RPMI7951 (cell line): ENCODE measurements at regions not wholly inside any gene's neighbourhood (a gene's known extent, or its start where the extent isn't known, plus 50 kb on each side); places are given as distances from the start of the nearest gene placed in this dataset.
A peak's percentile ranks its signal among the peaks of the same experiment; 100 is the strongest.

ENCODE experiments used
- DNase-seq: peaks from one replicate; pipeline ENCODE4 v3.0.0-alpha.2; 2012; ENCODE audit warnings: low read depth

DNA sequence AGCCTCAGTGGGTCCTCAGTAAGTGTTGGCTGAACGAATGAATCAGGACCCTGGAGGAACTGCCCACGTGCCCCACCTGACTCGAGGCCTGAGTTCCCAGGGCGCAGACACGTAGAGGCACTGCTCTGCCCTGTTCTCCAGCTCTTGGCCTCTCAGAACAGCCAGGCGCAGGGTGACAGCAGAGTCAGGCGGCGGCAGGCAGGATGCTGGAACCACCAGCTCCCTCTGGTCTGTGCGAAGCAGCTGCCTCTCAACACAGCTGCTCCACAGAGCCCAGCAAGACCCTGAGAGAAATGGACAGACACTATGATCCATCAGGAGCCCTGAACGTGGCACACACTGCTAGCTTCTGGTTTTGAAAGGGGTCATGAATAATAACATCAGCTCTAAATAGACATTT lies 53.1 kb upstream of the BCO1 start:
- no peak for DNase-seq

DNA sequence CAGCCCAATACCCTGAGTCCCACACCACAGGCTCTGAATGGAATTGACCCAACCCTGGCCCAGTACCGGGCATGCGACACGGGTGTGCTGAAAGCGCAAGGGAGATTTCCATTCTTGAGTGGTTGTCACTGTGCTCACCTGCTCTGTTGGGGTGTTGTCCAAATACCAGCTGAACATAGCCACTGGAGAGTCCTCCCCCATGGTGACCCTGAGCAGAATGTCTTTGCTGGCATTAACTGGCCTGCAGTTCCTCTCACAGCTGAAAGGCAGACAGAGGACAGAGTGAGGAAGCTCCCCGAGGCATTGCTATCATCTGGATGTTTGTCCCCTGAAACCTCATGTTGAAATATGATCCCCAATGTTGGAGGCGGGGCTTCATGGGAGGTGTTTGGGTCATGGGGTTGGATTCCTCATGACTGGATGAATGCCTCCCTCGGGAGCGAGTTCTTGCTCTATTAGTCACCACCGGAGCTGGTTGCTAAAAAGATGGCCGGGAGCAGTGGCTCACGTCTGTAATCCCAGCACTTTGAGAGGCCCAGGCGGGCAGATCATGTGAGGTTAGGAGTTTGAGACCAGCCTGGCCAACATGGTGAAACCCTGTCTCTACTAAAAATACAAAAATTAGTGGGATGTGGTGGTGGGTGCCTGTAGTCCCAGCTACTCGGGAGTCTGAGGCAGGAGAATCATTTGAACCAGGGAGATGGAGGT lies 57.3 kb upstream of the BCO1 start:
- DNase-seq = peak; percentile 99

DNA sequence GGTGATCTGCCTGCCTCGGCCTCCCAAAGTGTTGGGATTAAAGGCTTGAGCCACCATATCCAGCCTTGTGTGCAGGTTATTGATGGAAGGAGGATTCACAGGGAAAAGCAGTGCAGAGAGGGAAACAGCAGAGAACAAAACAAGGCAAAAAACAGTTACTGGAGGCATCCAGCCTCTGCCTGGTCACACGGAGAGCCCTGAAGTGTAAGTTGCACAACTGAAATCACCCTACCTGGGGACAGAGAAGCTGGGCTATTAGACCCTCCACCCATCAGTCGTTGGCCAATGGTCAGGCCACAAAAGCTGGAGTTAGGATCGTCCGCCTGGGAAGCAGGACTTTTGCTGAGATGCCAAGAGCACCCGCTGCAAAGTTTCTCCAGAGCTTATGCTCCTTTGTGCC lies 57.9 kb upstream of the BCO1 start:
- DNase-seq = no peak

DNA sequence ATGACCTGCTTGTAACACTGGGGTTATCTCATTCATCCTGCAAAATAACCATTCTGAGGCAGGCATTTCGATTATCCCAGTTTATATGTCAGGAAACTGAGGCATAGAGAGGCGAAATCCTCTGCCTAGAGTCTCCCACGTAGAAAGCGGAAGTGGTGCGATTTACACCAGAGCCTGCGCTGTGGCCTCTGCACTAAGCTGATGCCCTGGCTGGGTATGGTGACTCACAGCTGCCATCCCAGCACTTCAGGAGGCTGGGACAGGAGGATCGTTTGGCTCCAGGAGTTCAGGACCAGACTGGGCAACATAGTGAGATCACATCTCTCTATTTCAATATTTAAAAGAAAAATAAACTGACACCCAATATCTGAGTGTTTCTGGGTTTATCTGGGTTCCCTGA lies 59.3 kb upstream of the BCO1 start:
- no peak for DNase-seq

DNA sequence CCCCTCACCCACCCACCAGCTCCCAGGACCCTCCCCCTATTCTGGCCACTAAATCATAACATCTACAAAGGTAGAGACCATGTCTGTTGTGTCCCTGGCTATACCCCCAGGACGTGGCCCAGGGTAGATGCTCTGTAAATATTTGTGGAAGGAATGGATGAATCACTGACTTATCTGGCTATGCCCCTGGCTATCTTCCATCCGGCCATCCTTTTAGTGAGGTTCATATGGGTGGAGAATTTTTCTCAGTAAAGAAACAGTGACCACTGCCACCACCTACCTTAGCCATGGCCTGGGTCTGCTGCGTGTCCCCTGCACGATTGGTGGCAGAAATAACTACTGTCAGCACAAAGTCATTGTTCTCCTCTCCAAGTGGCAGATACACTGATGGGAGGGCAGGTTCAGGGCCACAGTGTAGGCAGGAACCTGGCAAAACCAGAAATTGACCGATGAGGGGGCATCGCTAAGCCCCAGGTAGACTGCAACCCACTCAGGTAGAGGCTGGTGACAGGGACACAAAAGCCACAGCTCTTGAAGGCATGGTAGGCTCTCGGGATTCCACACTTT lies 63.1 kb upstream of the BCO1 start:
- peak; percentile 86 for DNase-seq

DNA sequence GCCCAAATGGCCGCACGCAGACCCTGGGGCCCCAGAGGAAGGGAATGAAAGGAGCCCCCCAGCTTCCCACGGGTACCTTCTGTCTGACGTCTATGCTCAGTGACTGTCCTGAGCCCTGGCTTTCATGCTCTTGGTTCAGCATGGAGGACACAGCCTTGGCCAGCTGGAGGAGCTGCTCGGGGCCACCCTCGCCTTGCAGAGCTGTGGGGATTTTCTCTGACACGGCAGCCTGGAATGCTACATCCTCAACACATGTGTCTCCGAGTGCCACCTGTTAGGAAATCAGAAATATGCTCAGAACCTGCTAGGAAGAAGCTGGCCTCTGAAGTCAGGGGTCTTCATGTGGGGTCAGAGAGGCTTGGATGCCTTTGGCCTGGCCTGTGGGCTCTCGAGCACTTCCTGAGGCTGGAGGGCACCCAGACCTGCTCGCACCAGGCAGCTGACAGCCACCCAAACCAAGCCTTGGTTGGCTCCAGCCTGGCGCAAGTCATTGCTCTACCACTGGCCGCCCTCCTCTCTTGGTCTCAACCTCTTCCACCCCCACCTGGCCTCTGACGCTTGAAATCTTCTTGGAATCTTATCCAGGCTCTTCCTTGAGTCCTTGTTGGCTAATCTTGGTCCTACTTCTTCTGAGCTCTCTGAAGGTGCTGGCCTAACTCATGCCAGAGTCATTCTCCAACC lies 63.7 kb upstream of the BCO1 start:
- DNase-seq = peak; percentile 67

DNA sequence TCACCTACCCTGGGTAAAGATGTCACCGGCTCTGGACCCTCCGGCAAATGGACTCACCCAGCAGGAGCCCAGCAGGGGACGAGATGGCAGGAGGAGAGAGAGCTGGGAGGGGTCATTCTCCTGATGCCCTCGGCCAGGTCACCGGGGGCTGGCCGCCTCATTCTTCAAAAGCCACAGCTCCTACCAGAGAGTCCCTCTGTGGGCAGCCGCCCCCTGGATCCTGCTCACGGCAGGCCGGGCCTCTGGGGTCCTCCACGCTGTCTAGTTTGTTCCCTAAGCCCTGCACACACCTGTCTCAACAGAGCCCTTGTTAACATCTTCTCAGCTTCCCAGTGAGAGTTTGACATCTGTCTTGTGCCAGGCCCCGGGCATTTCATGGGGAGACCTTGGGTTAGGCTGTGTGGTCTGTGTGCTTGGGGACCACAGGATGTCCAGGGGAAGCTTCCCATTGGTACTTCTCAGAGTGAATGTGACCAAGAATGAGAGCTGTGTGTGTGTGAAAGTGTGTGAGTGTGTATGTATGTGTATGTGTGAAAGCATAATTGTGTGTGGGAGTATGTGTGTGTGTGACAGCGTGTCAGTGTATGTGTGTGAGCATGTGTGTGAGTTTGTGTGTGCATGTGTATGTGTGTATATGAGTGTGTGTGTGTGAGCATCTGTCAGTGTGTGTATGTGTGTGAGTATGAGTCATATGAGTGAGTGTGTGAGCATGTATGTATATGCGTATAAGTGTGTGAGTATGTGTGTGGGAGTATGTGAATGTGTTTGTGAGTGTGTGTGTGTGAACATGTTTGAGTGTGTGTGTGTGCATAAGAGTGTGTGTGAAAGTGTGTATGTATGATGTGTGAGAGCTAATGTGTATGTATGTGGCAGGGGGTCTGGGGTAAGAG lies 65.5 kb upstream of the BCO1 start:
- no peak for DNase-seq

DNA sequence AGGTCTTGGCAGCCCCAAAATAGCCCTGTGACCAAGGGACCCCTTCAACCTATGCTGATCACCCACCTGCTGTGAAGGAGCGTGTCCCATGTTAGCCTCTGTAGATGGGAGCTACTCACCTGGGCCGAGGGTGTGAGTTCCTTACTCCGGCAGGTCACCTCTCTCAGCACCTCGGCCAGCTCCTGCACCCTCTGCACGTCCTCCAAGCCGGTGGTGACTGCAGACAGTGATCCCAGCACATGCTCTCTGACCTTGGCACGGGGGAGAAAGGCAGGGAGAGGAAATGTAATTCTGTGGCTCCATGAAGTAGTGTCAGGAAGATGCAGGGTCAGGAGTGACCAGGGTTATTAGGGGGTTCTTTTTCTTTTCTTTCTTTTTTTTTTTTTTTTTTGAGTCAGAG lies 67.7 kb upstream of the BCO1 start:
- DNase-seq = no peak

DNA sequence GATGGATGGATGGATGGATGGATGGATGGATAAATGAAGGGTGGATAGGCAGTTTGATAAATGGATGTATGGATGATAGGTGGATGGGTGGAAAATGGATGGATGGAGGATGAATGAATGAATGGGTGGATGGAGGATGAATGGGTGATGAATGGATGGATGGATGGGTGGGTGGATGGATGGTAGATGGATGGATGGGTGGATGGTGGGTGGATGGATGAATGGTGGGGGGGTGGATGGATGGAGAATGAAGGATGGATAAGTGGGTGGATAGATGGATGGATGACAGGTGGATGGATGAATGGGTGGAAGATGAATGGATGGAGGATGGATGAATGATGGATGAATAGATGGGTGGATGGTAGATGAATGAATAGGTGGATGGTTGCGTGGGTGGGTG lies 70.1 kb upstream of the BCO1 start:
- DNase-seq = no peak

DNA sequence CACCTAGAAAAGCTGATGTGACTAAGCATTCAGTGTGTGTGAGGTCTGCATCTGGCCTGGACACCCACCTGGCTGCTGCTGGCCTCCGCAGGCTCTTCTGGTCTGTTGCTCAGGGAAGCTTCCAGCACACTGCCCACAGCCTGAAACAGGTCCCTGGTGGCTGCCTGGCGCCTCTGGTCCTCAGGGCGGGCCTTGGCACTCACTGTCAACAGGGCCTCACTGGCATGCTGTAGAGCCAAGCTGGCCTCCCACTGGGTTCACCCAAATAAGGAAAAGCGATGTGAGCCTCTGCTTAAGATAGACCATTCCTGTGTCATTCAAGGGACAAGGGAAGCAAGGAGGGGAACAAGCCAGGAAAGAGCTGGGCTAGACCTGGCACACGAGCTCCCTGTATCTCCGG lies 70.6 kb upstream of the BCO1 start:
- DNase-seq = no peak

DNA sequence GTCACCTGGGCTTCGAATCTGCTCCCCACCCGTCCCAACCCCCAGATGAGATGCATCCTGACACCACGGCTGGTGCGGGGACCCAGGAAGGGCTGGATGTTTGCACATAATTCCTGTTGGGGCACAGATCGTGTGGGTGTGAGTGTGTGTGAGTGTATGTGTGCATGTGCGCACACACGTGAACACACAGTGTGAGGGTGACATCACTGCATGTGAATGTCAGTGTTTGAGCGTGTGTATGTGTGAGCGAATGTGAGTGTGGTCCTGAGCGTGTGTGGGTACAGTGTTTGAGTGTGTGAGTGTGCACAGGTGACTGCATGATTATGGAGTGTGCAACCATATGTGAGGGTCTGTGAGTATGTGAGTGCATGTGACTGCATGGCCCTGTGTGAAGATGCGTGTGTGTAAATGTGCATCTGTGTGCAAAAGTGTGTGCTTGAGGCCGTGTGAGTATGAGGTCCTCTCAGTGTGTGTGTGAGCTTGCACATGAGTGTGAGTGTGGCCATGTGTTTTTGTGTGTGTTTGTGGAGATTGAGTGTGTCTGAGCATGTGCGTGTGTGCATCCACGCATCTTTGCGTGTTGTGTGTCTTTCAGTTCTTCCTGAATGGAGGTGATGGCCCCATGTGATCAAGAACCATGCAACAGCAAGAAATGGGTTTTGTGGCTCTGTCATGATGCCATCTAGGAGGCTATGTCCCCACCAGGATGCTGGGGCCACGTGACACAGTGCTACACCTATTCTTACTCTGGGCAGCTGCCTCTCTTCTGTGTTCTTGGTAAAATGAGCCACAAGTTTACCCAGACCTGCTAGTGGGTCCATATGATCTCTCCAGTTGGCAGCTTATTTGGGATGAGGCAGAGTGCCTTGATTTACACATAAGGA lies 70.5 kb upstream of the GCSH start:
- no peak for DNase-seq

DNA sequence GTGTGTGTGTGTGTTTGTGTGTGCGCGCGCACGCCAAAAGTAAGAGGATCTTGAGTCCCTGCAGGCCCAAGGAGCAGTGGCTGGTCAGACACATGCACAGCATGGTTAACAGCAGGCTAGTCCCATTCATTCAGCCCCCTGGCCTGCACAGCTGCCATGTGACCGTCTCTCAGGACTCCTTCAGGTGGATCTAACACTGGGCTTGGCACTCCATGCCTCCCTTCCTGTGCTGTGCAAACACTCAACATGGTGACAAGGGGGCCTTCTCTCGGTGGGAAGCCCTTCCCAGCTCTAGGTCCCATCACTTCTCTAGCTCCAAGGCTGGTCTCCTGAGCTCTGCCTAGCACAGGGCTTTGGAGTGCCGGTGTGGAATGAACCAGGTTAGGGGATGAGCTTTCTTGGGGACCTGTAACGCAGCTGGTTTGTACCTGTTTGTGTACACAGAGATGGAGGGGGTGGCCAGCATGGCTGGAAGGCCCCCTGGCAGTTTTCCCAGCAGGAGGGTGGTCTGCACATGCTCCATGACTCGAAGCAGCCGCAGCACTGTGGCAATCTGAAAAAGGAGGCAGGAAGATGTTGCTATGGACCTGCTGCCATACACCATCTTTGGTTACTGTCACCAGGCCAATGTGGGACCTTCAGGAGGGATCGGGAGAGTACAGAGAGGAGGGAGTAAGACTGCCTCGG lies 69.4 kb upstream of the GCSH start:
- no peak for DNase-seq

DNA sequence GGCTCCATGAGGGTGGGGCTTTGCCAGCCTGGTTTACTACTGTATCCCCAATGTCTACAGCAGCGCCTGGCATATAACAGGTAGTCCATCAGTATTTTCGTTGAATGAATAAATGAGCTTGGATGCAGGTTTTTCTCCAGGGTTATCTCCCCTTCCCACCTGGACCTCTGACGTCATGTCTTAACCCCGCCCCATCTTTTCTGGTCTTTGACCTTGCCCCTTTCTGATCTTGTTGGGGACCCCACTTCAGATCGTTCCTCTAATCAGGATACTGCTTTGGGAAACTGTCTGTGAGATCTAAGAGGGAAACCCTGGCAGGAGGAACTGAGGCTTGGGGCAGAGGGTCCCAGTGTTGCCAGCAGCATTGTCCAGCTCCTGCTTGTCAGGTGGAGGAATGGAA lies 68.8 kb upstream of the GCSH start:
- DNase-seq = no peak

DNA sequence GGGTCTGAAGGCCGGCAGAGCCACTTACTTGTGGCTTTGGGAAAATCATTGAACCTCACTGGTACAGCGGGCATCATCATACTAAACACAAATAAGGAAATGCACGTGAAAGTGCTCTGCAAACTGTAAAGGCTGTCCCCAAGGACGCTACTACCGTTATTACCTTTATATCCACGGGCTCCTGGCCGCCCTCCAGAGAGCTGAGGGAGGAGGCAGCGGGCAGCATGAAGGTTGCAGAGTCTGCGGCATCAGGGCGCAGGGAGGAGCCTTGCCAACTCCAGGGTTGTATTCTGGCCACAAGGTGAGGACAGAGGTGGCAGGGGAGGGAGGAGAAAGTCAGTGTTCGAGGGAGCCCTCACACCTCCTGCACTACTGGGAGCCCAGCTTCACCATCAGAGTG lies 68.3 kb upstream of the GCSH start:
- DNase-seq = no peak

DNA sequence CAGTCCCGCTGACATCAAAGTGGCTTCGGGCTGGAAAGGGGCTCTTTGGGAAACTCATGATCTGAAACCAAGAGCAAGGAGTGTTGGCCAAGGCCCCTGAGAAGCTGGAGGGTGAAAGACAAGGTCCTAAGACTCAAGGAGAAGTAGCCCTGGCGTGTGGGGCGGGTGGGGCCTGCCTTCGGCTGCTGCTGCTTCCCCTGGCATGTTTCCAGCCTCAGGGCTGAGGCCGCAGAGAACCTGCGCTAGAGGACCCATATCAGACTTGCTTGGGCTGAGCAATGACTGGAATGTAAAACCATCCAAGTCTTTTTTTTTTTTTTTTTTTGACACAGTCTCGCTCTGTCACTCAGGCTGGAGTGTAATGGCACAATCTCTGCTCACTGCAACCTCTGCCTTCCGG lies 67.5 kb upstream of the GCSH start:
- no peak for DNase-seq

DNA sequence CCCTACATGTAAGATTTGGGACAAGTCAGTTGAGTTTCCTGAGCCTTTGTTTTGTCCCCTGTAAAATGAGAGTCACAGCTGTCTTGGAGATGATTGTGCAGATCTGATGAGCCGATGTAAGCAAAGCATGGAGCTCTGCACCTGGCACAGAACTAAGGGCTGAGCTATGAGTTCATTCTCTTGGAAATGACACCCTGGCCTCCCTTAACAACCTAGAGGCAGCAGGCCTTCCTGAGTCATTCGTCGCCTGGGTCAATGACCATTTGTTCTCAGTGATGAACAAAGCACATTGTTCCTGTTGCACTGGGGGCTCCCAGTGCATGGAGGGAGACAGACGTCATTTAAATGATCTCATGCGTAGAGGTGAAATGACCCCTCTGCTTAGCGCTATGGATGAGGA lies 62.8 kb upstream of the GCSH start:
- no peak for DNase-seq

DNA sequence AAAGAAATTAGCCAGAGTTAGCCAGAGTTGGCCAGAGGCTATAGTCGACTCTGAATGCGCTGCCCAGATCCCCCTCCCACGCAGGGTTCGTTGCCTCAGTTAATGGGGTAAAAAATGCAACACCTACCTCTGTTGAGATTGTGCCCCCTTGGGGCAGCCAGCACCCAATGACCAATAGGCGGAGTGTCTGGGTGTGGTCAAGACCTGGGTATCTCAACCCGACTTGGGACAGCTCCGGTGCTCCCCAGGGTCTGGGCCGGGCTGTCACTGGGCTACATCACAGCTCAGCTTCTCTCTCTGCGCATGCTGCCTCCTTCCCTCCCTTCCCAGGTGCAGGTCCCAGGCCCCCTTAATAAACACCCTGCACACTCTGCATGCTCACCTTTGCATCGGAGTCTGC lies 59.6 kb upstream of the GCSH start:
- no peak for DNase-seq

DNA sequence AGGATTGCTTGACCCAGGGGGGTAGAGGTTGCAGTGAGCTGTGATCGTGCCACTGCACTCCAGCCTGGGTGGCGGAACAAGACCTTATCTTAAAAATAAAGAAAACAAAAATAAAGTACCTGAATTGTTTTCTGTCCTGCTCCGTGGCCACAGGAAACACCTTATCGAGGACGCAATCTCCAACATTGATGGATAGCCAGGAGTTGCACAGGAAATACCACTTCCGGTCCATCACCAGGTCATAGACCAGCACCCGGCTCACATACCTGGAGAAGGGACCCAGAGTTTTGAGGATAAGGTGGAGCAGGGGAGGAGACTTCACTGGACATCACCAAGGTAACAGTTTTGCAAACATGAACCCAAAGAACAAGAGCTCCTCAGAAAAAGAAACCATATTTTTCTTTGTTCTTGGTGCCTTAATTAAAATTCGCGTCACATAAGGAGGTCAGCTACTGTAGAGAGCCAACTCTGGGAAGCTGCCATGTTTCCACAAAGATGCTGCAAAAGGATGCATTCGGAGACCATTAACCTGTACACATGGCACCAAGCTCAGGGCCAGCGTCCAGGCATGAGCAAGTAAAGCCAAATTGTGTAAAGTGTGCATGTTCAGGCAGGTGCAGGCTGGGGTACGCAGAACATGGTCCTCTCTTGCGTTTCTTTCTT lies 55.6 kb upstream of the GCSH start:
- DNase-seq = no peak

DNA sequence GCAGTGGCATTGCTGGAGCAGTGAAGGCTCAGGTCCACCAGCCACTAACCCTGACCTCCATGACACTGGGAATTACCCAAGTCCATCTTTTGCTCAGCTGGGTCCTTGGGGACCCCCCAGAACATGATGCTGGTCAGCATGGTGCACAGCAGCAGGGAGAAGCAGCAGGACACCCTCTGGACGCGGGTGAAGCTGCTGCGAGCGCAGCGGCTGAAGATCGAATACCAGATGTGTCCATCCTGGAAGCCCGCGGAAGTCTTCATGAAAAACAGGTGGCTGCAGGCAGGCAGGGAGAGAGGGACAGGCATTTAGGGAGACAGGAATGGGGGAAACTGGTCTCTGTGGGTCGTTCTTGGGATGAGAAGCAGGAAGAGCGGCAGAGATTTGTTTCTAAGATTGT lies 53.4 kb upstream of the GCSH start:
- DNase-seq = no peak

DNA sequence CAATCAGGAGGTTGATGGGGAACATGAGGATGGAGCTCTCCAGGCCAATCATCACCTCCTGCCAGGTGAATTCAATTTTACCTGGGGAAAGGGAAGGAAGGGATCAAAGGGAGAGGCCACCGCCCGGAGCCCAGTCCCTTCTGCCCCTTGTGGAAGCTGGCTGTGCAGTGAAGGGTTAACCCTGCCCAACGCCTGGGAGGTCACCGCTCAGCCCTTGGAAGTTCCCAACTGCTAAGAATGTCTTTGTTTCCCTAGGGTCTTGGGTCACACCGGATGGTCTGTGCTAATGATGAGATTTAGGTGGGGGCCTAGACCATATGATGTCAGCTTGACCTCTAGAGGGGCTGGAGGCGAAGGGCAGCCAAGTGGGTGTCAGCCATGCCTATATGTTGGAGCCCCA lies 52.1 kb upstream of the GCSH start:
- DNase-seq = no peak
